T-helper 2 cell treated with Interferon-gamma antibody and Interleukin-4, amounts not matched to agents 5 μg/mL and 100 μg/mL, for 36 hours (primary cell): ENCODE measurements at regions not wholly inside any gene's neighbourhood (a gene's known extent, or its start where the extent isn't known, plus 50 kb on each side); places are given as distances from the start of the nearest gene placed in this dataset.

ENCODE experiments used
- DNase-seq: peaks from one replicate; pipeline ENCODE4 v3.0.0; 2021; ENCODE audit warnings: low spot score
- H3K27ac Mint-ChIP-seq: one replicate; pipeline ENCODE4 v1.8.0; 2021; ENCODE audit warnings: mild to moderate bottlenecking, mixed read lengths
- H3K27me3 Mint-ChIP-seq: one replicate; pipeline ENCODE4 v1.8.0; 2021; ENCODE audit warnings: low read depth, mixed read lengths
- H3K36me3 Mint-ChIP-seq: one replicate; pipeline ENCODE4 v1.8.0; 2021; ENCODE audit warnings: low read depth, mixed read lengths
- H3K4me1 Mint-ChIP-seq: one replicate; pipeline ENCODE4 v1.8.0; 2021; ENCODE audit warnings: low read depth, mixed read lengths
- H3K4me3 Mint-ChIP-seq: one replicate; pipeline ENCODE4 v1.8.0; 2022; ENCODE audit warnings: mild to moderate bottlenecking, moderate library complexity, mixed read lengths
- H3K9me3 Mint-ChIP-seq: one replicate; pipeline ENCODE4 v1.8.0; 2021; ENCODE audit warnings: mixed read lengths

DNA sequence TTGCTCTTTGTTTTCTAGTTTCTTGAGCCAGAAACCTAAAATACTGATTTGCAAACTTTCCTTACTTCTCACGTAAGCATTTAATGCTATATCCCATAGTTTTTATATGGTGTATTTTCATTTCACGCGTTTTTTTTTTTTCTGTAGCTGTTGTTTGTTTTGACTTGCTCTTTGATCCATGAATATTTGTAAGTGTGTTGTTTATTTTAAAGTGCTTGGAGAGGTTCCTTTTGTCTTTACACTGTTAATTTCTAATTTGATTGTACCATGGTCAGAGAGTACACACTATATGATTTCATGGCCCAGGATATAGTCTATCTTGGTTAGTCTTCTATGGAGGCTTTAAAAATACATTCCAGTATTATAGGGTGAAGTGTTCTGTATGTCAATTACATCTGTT lies 84.8 kb upstream of the RNF217 start:
- peaks cover 3% of the 10 kb centered on the region for H3K27me3 Mint-ChIP-seq
- no peaks in the 10 kb centered on the region for H3K9me3 Mint-ChIP-seq
- no peak for DNase-seq
- no peak overlapping the region for H3K27ac Mint-ChIP-seq
- peaks cover under 1% of the 10 kb centered on the region for H3K4me1 Mint-ChIP-seq
- no peak overlapping the region for H3K4me3 Mint-ChIP-seq
- H3K36me3 Mint-ChIP-seq = no peaks in the 10 kb centered on the region

DNA sequence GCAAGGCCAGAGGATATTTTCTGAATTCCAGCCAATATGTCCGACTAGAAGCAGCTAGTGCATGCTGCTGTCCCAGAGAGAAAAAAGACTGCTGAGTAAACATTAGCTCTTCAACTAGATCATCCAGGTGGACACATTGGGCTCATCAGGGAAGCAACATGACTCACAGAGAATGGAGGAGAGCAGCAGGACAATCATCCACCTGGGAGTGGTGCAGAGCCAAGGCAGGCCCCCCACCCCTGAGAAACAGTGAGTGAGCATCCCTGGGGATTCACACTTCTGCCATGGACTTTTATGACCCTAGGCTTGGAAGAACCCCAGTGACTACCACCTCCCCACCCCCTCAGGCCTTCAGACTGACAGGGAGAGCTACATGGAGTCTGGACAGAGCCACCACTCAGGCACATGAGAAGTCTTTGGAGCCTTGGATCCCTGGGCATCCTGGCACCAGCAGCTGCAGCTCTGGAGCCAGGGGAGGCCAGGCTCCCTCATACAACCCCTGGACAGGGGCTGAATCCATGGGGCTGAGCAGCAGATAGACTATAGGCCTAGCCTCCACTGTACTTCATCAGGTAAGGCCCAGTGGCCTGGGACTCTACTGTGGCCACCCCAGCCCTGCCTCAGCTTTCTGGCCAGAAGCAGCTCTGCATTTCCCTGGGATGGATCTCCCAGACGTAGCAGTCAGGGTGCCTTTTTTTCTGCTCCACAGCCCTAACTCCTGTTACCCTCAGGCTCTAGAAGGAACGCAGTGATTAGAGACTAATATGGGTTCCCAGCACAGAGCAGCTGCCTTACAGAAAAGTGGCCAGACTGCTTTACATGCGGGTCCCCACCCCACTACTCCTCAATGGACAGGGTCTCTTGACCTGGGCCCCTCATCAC lies 82.9 kb upstream of the RNF217 start:
- Mint-ChIP-seq H3K36me3 (no peaks in the 10 kb centered on the region), H3K27me3 (peaks cover 3% of the 10 kb centered on the region), H3K4me1 (peaks cover 2% of the 10 kb centered on the region), H3K27ac (no peak overlapping the region), H3K9me3 (no peaks in the 10 kb centered on the region), H3K4me3 (no peak overlapping the region)
- DNase-seq = no peak

DNA sequence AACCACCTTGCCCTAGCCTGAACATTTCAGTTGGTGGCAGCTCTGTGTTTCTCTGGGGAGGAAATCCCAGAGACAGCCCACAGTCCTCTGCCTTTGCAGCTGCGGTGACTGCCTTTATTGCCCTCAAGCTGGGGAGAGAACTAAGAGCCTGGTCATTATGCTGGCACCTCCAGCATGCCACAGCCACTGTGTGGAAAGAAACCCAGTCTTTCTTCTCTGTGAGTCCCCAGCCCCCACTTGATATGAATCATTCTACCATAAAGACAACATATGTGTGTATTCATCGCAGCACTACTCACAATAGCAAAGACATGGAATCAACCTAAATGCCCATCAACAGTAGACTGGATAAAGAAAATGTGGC lies 82.3 kb upstream of the RNF217 start:
- no peak overlapping the region for H3K27ac Mint-ChIP-seq
- no peaks in the 10 kb centered on the region for H3K36me3 Mint-ChIP-seq
- no peak overlapping the region for H3K4me3 Mint-ChIP-seq
- H3K27me3 Mint-ChIP-seq = peaks cover 3% of the 10 kb centered on the region
- H3K4me1 Mint-ChIP-seq = peaks cover 2% of the 10 kb centered on the region
- H3K9me3 Mint-ChIP-seq = no peaks in the 10 kb centered on the region
- DNase-seq = no peak

DNA sequence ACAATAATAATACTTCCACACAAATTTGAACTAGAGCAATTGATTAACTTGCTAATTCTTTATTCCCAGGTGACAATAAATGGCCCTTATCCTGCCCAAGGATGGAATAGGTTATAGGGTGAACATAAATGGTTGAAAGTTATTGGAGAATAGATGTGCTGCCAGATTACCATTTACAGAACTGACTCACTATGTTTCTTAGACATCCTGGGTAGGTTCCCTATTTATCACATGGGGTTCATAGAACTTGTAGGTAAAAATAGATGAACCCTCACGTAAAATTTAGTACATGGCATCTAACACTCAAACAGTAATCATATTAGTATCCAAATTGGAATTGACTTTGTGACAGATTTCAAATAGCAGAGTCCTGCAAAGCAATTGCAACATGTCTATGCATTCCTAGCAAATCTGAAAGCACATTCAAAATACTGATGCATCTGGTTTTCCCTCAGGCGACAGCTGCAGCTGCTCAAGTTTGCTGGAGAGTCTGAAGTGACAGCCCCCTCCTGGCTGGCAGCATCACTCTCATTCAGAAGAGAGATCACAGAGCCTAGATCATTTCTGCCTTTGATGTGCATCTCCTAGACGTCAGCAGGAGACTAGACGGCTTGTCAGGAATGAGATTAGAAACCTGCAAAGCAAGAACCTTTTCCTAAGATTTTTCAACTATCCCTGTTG lies 80.2 kb upstream of the RNF217 start:
- Mint-ChIP-seq H3K4me1 (peaks cover 2% of the 10 kb centered on the region), H3K36me3 (no peaks in the 10 kb centered on the region), H3K27me3 (peaks cover 3% of the 10 kb centered on the region), H3K27ac (no peak overlapping the region), H3K9me3 (no peaks in the 10 kb centered on the region), H3K4me3 (no peak overlapping the region)
- DNase-seq = no peak

GRCh38 chr6:124882579-124883393 lies 79.5 kb upstream of the RNF217 start:
- H3K27ac Mint-ChIP-seq = no peak overlapping the region
- DNase-seq = no peak
- no peaks in the 10 kb centered on the region for H3K36me3 Mint-ChIP-seq
- no peak overlapping the region for H3K4me3 Mint-ChIP-seq
- H3K4me1 Mint-ChIP-seq = peaks cover 2% of the 10 kb centered on the region
- no peaks in the 10 kb centered on the region for H3K9me3 Mint-ChIP-seq
- no peaks in the 10 kb centered on the region for H3K27me3 Mint-ChIP-seq

DNA sequence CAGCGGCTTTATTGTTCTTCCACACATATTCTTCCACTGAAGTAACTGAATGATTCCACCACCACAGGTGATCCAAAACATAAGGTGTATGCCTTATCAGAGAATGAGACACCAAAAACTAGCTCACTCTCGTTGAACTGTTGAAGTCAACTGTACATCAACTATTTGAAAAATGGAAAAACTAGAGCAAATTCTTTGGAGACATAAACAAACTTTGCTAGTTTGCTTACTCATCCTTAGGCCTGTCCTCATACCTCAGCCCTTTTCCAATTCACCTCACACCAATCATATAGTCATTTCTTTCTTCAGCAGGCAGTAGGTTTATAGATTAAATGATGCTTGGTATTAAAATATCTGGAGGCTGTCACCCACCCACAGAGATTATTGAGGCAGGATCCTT lies 77.1 kb upstream of the RNF217 start:
- no peak for DNase-seq
- no peaks in the 10 kb centered on the region for H3K36me3 Mint-ChIP-seq
- H3K4me1 Mint-ChIP-seq = peaks cover 12% of the 10 kb centered on the region
- H3K9me3 Mint-ChIP-seq = no peaks in the 10 kb centered on the region
- no peaks in the 10 kb centered on the region for H3K27me3 Mint-ChIP-seq
- H3K4me3 Mint-ChIP-seq = no peak overlapping the region
- H3K27ac Mint-ChIP-seq = no peak overlapping the region

GRCh38 chr6:124887872-124888580 lies 74.2 kb upstream of the RNF217 start:
- Mint-ChIP-seq H3K9me3 (no peaks in the 10 kb centered on the region), H3K4me3 (no peak overlapping the region), H3K36me3 (no peaks in the 10 kb centered on the region), H3K27me3 (no peaks in the 10 kb centered on the region), H3K4me1 (peaks cover 10% of the 10 kb centered on the region), H3K27ac (no peak overlapping the region)
- DNase-seq = no peak

DNA sequence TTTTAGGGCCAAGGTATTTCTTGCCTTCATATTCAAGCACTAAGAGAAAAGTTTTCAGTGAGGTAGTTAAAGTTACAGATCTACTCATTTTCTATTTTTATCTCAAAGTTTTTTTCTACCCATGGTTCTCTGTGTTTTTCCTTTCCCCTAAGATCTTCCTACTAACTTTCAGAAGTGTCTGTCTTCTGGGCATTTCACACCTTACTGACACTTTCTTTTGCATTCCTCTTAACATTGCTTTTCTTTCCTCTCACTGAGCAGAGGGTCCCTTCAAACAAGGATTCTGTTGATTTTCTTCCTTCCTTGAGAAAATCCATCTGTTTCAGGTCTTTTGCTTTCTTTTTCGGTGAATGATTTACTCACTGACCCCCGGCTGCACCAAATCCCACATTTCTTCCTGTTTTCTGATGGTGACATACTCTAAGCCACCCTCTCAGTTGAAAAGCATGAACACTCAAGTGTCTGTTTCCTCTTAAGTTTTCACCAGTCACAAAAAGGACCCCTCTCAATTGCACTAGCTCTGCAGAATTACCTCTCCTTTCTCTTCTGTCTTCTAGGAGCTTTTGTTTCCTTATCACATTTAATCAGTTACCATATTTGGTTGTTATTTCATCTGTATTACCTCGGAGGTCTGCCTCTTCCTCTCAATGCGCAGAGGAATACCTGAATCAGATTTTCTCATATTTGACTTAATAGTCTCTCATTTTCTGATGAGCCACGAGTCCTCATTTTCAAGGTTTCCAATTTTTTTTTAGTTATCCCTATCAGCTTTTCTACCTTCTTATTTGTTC lies 73.5 kb upstream of the RNF217 start:
- Mint-ChIP-seq H3K27me3 (no peaks in the 10 kb centered on the region), H3K27ac (no peak overlapping the region)

DNA sequence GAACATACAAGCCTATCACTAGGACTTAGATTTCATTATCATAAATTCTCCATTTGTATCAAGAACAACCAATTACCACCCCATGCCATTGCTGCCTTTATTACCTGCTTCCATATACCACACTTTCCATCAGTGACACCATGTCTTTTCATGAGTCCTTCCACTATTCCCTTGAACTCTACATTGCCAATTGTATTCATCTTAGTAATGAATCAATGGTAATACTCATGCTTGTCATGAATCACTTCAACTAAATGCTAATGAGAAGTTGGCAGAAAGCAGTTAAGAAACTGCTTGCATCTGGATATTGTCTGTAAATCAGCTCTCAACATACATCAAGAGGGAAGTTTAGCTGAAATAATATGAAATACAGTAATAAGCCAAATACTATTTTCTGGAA lies 61.2 kb upstream of the RNF217 start:
- no peaks in the 10 kb centered on the region for H3K4me1 Mint-ChIP-seq
- H3K4me3 Mint-ChIP-seq = no peak overlapping the region
- no peaks in the 10 kb centered on the region for H3K36me3 Mint-ChIP-seq
- H3K9me3 Mint-ChIP-seq = no peaks in the 10 kb centered on the region
- H3K27me3 Mint-ChIP-seq = no peaks in the 10 kb centered on the region
- no peak for DNase-seq
- H3K27ac Mint-ChIP-seq = no peak overlapping the region

More for the DNA sequence above, 73.5 kb upstream of the RNF217 start:
- no peak for DNase-seq
- peak overlapping the region; percentile 54 for H3K4me3 Mint-ChIP-seq
- no peaks in the 10 kb centered on the region for H3K9me3 Mint-ChIP-seq
- H3K36me3 Mint-ChIP-seq = no peaks in the 10 kb centered on the region
- peaks cover 10% of the 10 kb centered on the region for H3K4me1 Mint-ChIP-seq

- H3K36me3 Mint-ChIP-seq = no peaks in the 10 kb centered on the region
- H3K27ac Mint-ChIP-seq = no peak overlapping the region
- no peak for DNase-seq
- no peak overlapping the region for H3K4me3 Mint-ChIP-seq
- no peaks in the 10 kb centered on the region for H3K27me3 Mint-ChIP-seq
- H3K4me1 Mint-ChIP-seq = no peaks in the 10 kb centered on the region
- H3K9me3 Mint-ChIP-seq = no peaks in the 10 kb centered on the region
These were observed 58.4 kb upstream of the RNF217 start for GRCh38 chr6:124903797-124904196.

DNA sequence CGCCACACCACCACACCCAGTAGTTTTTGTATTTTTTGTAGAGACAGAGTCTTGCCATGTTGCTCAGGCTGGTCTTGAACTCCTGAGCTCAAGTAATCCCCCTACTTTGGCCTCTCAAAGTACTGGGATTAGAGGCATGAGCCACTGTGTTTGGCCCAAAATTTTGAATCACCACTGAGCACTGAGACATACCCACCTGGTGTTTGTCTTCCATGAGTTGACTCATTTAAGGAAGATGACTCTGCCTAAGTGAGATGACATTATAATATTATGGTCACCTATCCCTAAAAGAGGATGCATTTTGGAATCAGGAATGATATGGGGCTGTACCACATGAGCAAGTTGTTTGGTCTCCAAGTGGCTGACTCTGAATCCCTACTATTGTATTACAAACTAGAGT lies 54.6 kb upstream of the RNF217 start:
- no peaks in the 10 kb centered on the region for H3K27me3 Mint-ChIP-seq
- H3K4me1 Mint-ChIP-seq = no peaks in the 10 kb centered on the region
- H3K36me3 Mint-ChIP-seq = no peaks in the 10 kb centered on the region
- H3K9me3 Mint-ChIP-seq = no peaks in the 10 kb centered on the region
- H3K4me3 Mint-ChIP-seq = no peak overlapping the region
- DNase-seq = no peak
- H3K27ac Mint-ChIP-seq = no peak overlapping the region
